ENCODE measurements at regions not wholly inside any gene's neighbourhood (a gene's known extent, or its start where the extent isn't known, plus 50 kb on each side); places are given as distances from the start of the nearest gene placed in this dataset.

GRCh38 chr1:195495720-195496635, 1112.3 kb downstream of the KCNT2 start:
- Histone ChIP-seq H3K9me3 (no peaks in the 10 kb centered on the region), H3K4me3 (no peak overlapping the region), H3K27ac (no peak overlapping the region), H3K4me1 (no peaks in the 10 kb centered on the region), H3K27me3 (no peaks in the 10 kb centered on the region), H3K36me3 (no peaks in the 10 kb centered on the region)
- DNase-seq (no peak), ATAC-seq (no peak)
- intact Hi-C loops (cut with DNase I; ENCODE audit: low total_unique reads): no loop called here
- TF ChIP-seq POLR2A (IDR thresholded peaks at IDR 0.05): no peak
- no peak for TF ChIP-seq CTCF (IDR thresholded peaks at IDR 0.05 in 4 of 5, conservative IDR thresholded peaks at IDR 0.05 in 1 of 5)
- in situ Hi-C loops (cut with MboI; ENCODE audit: low sequenced_read_pairs in 4 of 4): no loop called here

- in situ Hi-C loops (cut with MboI; ENCODE audit: low sequenced_read_pairs in 4 of 4) (no loop called here), intact Hi-C loops (cut with DNase I; ENCODE audit: low total_unique reads) (no loop called here)
- TF ChIP-seq POLR2A (IDR thresholded peaks at IDR 0.05) (no peak), CTCF (IDR thresholded peaks at IDR 0.05 in 4 of 5, conservative IDR thresholded peaks at IDR 0.05 in 1 of 5) (no peak)
Observed at GRCh38 chr1:195482137-195482536, 1126.1 kb downstream of the KCNT2 start.

GRCh38 chr1:195481293-195481692, 1126.9 kb downstream of the KCNT2 start:
- Histone ChIP-seq H3K9me3 (no peaks in the 10 kb centered on the region), H3K36me3 (no peaks in the 10 kb centered on the region), H3K27ac (no peak overlapping the region), H3K4me1 (no peaks in the 10 kb centered on the region), H3K27me3 (no peaks in the 10 kb centered on the region), H3K4me3 (no peak overlapping the region)
- DNase-seq: no peak
- intact Hi-C loops (cut with DNase I; ENCODE audit: low total_unique reads) (no loop called here), in situ Hi-C loops (cut with MboI; ENCODE audit: low sequenced_read_pairs in 4 of 4) (no loop called here)
- TF ChIP-seq CTCF (IDR thresholded peaks at IDR 0.05 in 4 of 5, conservative IDR thresholded peaks at IDR 0.05 in 1 of 5): no peak
- TF ChIP-seq POLR2A (IDR thresholded peaks at IDR 0.05): no peak
- ATAC-seq: no peak

More at GRCh38 chr1:195482137-195482536, 1126.1 kb downstream of the KCNT2 start:
- ATAC-seq (no peak), DNase-seq (no peak)
- Histone ChIP-seq H3K36me3 (no peaks in the 10 kb centered on the region), H3K27me3 (no peaks in the 10 kb centered on the region), H3K9me3 (no peaks in the 10 kb centered on the region), H3K4me3 (no peak overlapping the region), H3K4me1 (no peaks in the 10 kb centered on the region), H3K27ac (no peak overlapping the region)

- ATAC-seq (no peak), DNase-seq (no peak)
- H3K36me3 ChIP-seq: no peaks in the 10 kb centered on the region
- H3K4me3 ChIP-seq: no peak overlapping the region
- no peaks in the 10 kb centered on the region for H3K27me3 ChIP-seq
- intact Hi-C loops (cut with DNase I; ENCODE audit: low total_unique reads): no loop called here
- no peaks in the 10 kb centered on the region for H3K4me1 ChIP-seq
- in situ Hi-C loops (cut with MboI; ENCODE audit: low sequenced_read_pairs in 4 of 4): no loop called here
- no peak overlapping the region for H3K27ac ChIP-seq
- TF ChIP-seq POLR2A (IDR thresholded peaks at IDR 0.05): no peak
- no peak for TF ChIP-seq CTCF (IDR thresholded peaks at IDR 0.05 in 4 of 5, conservative IDR thresholded peaks at IDR 0.05 in 1 of 5)
- no peaks in the 10 kb centered on the region for H3K9me3 ChIP-seq
Observed at GRCh38 chr1:195475568-195475967, 1132.7 kb downstream of the KCNT2 start.
